OCI-LY3 (cell line): ENCODE measurements at regions not wholly inside any gene's neighbourhood (a gene's known extent, or its start where the extent isn't known, plus 50 kb on each side); places are given as distances from the start of the nearest gene placed in this dataset.

Experiments
- EZH2phosphoT487 ChIP-seq: fragments of 200-600 bp; shearing (Covaris generic); IDR thresholded peaks from 2 replicates; pipeline ENCODE4 v1.6.1; 2018; ENCODE audit warnings: antibody characterized with exemption, mixed run types, low read depth
- TF ChIP-seq, protein P1 (sequence below): fragments of 200-600, 300-600 bp; sonication (generic); IDR thresholded peaks from 2 replicates; pipeline ENCODE4 v1.5.1; 2014; ENCODE audit warnings: antibody characterized with exemption, low read length, low read depth

DNA sequence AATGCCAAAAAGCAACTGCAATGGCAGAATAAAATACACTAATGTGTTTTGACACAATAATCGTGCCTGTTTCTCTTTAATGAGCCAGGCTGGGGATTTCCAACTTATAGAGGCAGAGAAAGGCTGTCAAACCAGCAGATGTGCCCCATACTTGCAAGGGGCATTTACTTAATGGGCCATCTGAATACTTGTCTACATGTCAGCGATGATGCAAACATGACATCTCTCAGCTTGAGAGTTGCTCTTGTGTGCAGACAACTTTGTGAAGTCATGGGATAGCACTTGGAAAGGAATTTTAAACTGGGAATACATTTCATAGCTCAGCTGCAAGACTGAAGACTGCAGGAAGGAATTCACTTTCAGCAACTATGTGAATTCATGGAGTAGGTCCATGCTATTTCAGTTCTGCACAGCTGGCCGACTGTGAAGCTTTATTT is 127.4 kb upstream of the ADAMTS9 start:
- TF ChIP-seq, protein P1, sequence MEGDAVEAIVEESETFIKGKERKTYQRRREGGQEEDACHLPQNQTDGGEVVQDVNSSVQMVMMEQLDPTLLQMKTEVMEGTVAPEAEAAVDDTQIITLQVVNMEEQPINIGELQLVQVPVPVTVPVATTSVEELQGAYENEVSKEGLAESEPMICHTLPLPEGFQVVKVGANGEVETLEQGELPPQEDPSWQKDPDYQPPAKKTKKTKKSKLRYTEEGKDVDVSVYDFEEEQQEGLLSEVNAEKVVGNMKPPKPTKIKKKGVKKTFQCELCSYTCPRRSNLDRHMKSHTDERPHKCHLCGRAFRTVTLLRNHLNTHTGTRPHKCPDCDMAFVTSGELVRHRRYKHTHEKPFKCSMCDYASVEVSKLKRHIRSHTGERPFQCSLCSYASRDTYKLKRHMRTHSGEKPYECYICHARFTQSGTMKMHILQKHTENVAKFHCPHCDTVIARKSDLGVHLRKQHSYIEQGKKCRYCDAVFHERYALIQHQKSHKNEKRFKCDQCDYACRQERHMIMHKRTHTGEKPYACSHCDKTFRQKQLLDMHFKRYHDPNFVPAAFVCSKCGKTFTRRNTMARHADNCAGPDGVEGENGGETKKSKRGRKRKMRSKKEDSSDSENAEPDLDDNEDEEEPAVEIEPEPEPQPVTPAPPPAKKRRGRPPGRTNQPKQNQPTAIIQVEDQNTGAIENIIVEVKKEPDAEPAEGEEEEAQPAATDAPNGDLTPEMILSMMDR, result no peak
- TF ChIP-seq EZH2phosphoT487, result no peak
